PC-3 (cell line): ENCODE measurements at regions not wholly inside any gene's neighbourhood (a gene's known extent, or its start where the extent isn't known, plus 50 kb on each side); places are given as distances from the start of the nearest gene placed in this dataset.
A peak's percentile ranks its signal among the peaks of the same experiment; 100 is the strongest.
"Not testable (repeated sequence)": the region's sequence is repeated elsewhere in the genome, so short reads cannot be mapped to it uniquely, and the experiment has no call there.

Source experiments
- ATAC-seq: fragments of 200-7000 bp; cut with Tn5 transposase; 2 replicates; pipeline ENCODE4 v1.9.1; 2020; ENCODE audit warnings: mild to moderate bottlenecking, moderate library complexity
- BruUV-seq: library from RNA; stranded (reverse); fragments of 400-500 nt; replicated peaks from 2 replicates; lab custom pipeline; 2021; lab: Mats Ljungman, UMichigan
- CTCF ChIA-PET: fragments of 300-600 bp; sonication (Branson Sonifier 250); formaldehyde crosslinking; loops from one replicate; lab custom pipeline; 2022; ENCODE audit warnings: antibody characterized with exemption; lab: Charles Lee
- POLR2A ChIA-PET: fragments of 300-600 bp; sonication (Branson Sonifier 250); formaldehyde crosslinking; loops from one replicate; lab custom pipeline; 2022; ENCODE audit warnings: antibody characterized with exemption; ENCODE audit not compliant: unreplicated experiment; lab: Charles Lee
- DNase-seq: peaks from one replicate; pipeline ENCODE4 v3.0.0-alpha.2; 2015
- H2AFZ ChIP-seq: fragments of 300-600 bp; sonication (generic); 2 replicates; pipeline ENCODE4 v1.6.0; 2016; ENCODE audit warnings: antibody characterized with exemption, low read length
- H3F3A ChIP-seq: fragments of 300-600 bp; sonication (generic); one replicate; pipeline ENCODE4 v1.6.0; 2017; ENCODE audit warnings: antibody characterized with exemption, low read length, control low read depth, mild to moderate bottlenecking; ENCODE audit not compliant: unreplicated experiment
- H3K27ac ChIP-seq: fragments of 300-600 bp; sonication (generic); 2 replicates; pipeline ENCODE4 v1.5.1; 2016; ENCODE audit warnings: mild to moderate bottlenecking, low read length
- H3K27me3 ChIP-seq: fragments of 300-600 bp; sonication (generic); 2 replicates; pipeline ENCODE4 v1.6.1; 2016; ENCODE audit warnings: low read length, mixed read lengths
- H3K36me3 ChIP-seq: fragments of 300-600 bp; sonication (generic); 2 replicates; pipeline ENCODE4 v1.6.1; 2016; ENCODE audit warnings: low read depth, mixed run types, low read length, mixed read lengths
- H3K4me1 ChIP-seq: fragments of 300-600 bp; sonication (generic); 2 replicates; pipeline ENCODE4 v1.5.1; 2016; ENCODE audit warnings: low read length; ENCODE audit not compliant: insufficient read depth
- H3K4me2 ChIP-seq: fragments of 300-600 bp; sonication (generic); 2 replicates; pipeline ENCODE4 v1.6.0; 2016; ENCODE audit warnings: low read length
- H3K4me3 ChIP-seq: fragments of 300-600 bp; sonication (generic); 2 replicates; pipeline ENCODE4 v1.5.1; 2016; ENCODE audit warnings: mild to moderate bottlenecking, low read length, mixed read lengths
- H3K79me2 ChIP-seq: fragments of 300-600 bp; sonication (generic); 2 replicates; pipeline ENCODE4 v1.6.1; 2017; ENCODE audit warnings: low read length, mixed read lengths
- H3K9ac ChIP-seq: fragments of 300-600 bp; sonication (generic); 2 replicates; pipeline ENCODE4 v1.6.0; 2016; ENCODE audit warnings: mild to moderate bottlenecking, low read length
- H3K9me2 ChIP-seq: fragments of 300-600 bp; sonication (generic); replicated peaks from 2 replicates; pipeline ENCODE4 v1.6.1; 2016; ENCODE audit warnings: mixed run types, low read length, mixed read lengths
- H3K9me3 ChIP-seq: fragments of 300-600 bp; sonication (generic); 2 replicates; pipeline ENCODE4 v1.6.1; 2016; ENCODE audit warnings: low read length, mixed read lengths
- H4K20me1 ChIP-seq: fragments of 300-600 bp; sonication (generic); 2 replicates; pipeline ENCODE4 v1.6.1; 2016; ENCODE audit warnings: low read length, mixed read lengths
- CTCF ChIP-seq: fragments of 300-600 bp; sonication (generic); conservative IDR thresholded peaks from 2 replicates; pipeline ENCODE4 v1.5.1; 2017; ENCODE audit warnings: antibody characterized with exemption, low read depth, mild to moderate bottlenecking, low read length
- EZH2 ChIP-seq: fragments of 300-600 bp; sonication (generic); IDR thresholded peaks from one replicate; pipeline ENCODE4 v1.6.1; 2017; ENCODE audit warnings: antibody characterized with exemption, mild to moderate bottlenecking, low read length; ENCODE audit not compliant: unreplicated experiment
- EZH2phosphoT487 ChIP-seq: fragments of 300-600 bp; sonication (generic); IDR thresholded peaks from 2 replicates; pipeline ENCODE4 v1.6.1; 2018; ENCODE audit warnings: mild to moderate bottlenecking, antibody characterized with exemption, low read length, borderline replicate concordance
- intact Hi-C: fragments of 100-400 bp; cut with micrococcal nuclease; formaldehyde crosslinking; loops from 2 replicates; pipeline ENCODE4 v1.9.0; 2023

GRCh38 chr11:67820081-67820480 lies 145.7 kb upstream of the ALDH3B2 start:
- intact Hi-C loops: no loop called here
- no peaks in the 10 kb centered on the region for H3K79me2 ChIP-seq

GRCh38 chr11:67817558-67817957 lies 143.1 kb upstream of the ALDH3B2 start:
- H3K27ac ChIP-seq, BruUV-seq, DNase-seq, H3K9ac ChIP-seq, H3K36me3 ChIP-seq, H3F3A ChIP-seq, H3K4me1 ChIP-seq, H3K79me2 ChIP-seq, H3K9me2 ChIP-seq, CTCF ChIA-PET, H3K9me3 ChIP-seq, ATAC-seq, POLR2A ChIA-PET, intact Hi-C loops, H3K4me3 ChIP-seq, H2AFZ ChIP-seq, H3K27me3 ChIP-seq, H4K20me1 ChIP-seq, H3K4me2 ChIP-seq: not testable (repeated sequence)

More at GRCh38 chr11:67820081-67820480, 145.7 kb upstream of the ALDH3B2 start:
- H3K9me3 ChIP-seq: no peaks in the 10 kb centered on the region
- H2AFZ ChIP-seq: no peak overlapping the region
- POLR2A ChIA-PET: no interaction called here
- peaks cover 10% of the 10 kb centered on the region for H3K27me3 ChIP-seq
- H3K27ac ChIP-seq: no peak overlapping the region
- ATAC-seq (no peak), DNase-seq (no peak)
- no peak overlapping the region for H3K9ac ChIP-seq
- no peak overlapping the region for H3K4me3 ChIP-seq
- no peaks in the 10 kb centered on the region for H3K36me3 ChIP-seq
- H3K4me1 ChIP-seq: no peaks in the 10 kb centered on the region
- TF ChIP-seq EZH2: no peak
- no peak for TF ChIP-seq EZH2phosphoT487
- TF ChIP-seq CTCF: no peak
- no peaks in the 10 kb centered on the region for H3F3A ChIP-seq
- no peak overlapping the region for H3K4me2 ChIP-seq
- H3K9me2 ChIP-seq: no peaks in the 10 kb centered on the region
- no TSS peak for BruUV-seq
- H4K20me1 ChIP-seq: no peaks in the 10 kb centered on the region
- CTCF ChIA-PET: no interaction called here

GRCh38 chr11:67809301-67809700 lies 134.9 kb upstream of the ALDH3B2 start:
- BruUV-seq, POLR2A ChIA-PET: not testable (repeated sequence)

GRCh38 chr11:67807896-67808295 lies 133.5 kb upstream of the ALDH3B2 start:
- H4K20me1 ChIP-seq, H3K36me3 ChIP-seq, H3K27ac ChIP-seq, H3K9ac ChIP-seq, BruUV-seq, H3K27me3 ChIP-seq, H3K9me3 ChIP-seq, intact Hi-C loops, ATAC-seq, H2AFZ ChIP-seq, H3K79me2 ChIP-seq, CTCF ChIA-PET, H3K4me3 ChIP-seq, H3F3A ChIP-seq, H3K9me2 ChIP-seq, POLR2A ChIA-PET, H3K4me2 ChIP-seq, DNase-seq: not testable (repeated sequence)
- H3K4me1 ChIP-seq: peaks cover 18% of the 10 kb centered on the region

More at GRCh38 chr11:67809301-67809700, 134.9 kb upstream of the ALDH3B2 start:
- H3K4me2 ChIP-seq, H3K9me2 ChIP-seq, H3K9me3 ChIP-seq, H3K79me2 ChIP-seq, H3K27me3 ChIP-seq, H4K20me1 ChIP-seq, ATAC-seq, H3K27ac ChIP-seq, intact Hi-C loops, H2AFZ ChIP-seq, H3K9ac ChIP-seq, H3K4me1 ChIP-seq, H3K4me3 ChIP-seq, H3K36me3 ChIP-seq, H3F3A ChIP-seq, CTCF ChIA-PET: not testable (repeated sequence)
- peak; percentile 31 for DNase-seq

GRCh38 chr11:67806728-67807235 lies 132.4 kb upstream of the ALDH3B2 start:
- CTCF ChIA-PET, H3K27ac ChIP-seq, H3F3A ChIP-seq, POLR2A ChIA-PET, intact Hi-C loops, H3K79me2 ChIP-seq, H3K27me3 ChIP-seq, BruUV-seq, H3K9me2 ChIP-seq, H3K36me3 ChIP-seq, ATAC-seq, DNase-seq, H3K9me3 ChIP-seq, H4K20me1 ChIP-seq, H3K9ac ChIP-seq: not testable (repeated sequence)
- Histone ChIP-seq H2AFZ (peak overlapping the region; percentile 84; the same call in 1 of the 2 replicates), H3K4me3 (peak overlapping the region; percentile 60; the same call in 1 of the 2 replicates), H3K4me1 (peaks cover 20% of the 10 kb centered on the region), H3K4me2 (peak overlapping the region; percentile 76)

- POLR2A ChIA-PET: interaction anchor here (0.6 kb wide), 1 partner anchor 225 kb away, joined by 3 read pairs; no protein-coding TSS in a partner anchor
- H3F3A ChIP-seq, intact Hi-C loops, H3K9me3 ChIP-seq, CTCF ChIA-PET, H3K9me2 ChIP-seq, DNase-seq, H3K27me3 ChIP-seq, BruUV-seq, H3K79me2 ChIP-seq, H4K20me1 ChIP-seq, ATAC-seq, H3K36me3 ChIP-seq, H3K27ac ChIP-seq: not testable (repeated sequence)
- Histone ChIP-seq H3K4me2 (peak overlapping the region; percentile 76), H3K4me1 (peaks cover 20% of the 10 kb centered on the region), H3K4me3 (peak overlapping the region; percentile 60), H3K9ac (peak overlapping the region; percentile 38; the same call in 1 of the 2 replicates), H2AFZ (peak overlapping the region; percentile 84)
Observed at GRCh38 chr11:67806183-67806582, 131.8 kb upstream of the ALDH3B2 start.
